ENCODE measurements at regions not wholly inside any gene's neighbourhood (a gene's known extent, or its start where the extent isn't known, plus 50 kb on each side); places are given as distances from the start of the nearest gene placed in this dataset.
A peak's percentile ranks its signal among the peaks of the same experiment; 100 is the strongest.

- Histone ChIP-seq H3K36me3 (ENCODE audit: control insufficient read depth, insufficient read depth, low read length) (no peaks in the 10 kb centered on the region), H3K27me3 (ENCODE audit: control insufficient read depth, insufficient read depth, low read length) (no peaks in the 10 kb centered on the region), H3K4me3 (ENCODE audit: low read depth, low read length) (no peak overlapping the region)
- CTCF ChIA-PET: interaction anchor here (1.7 kb wide), 1 partner anchor 11 kb away, joined by 4 read pairs; no protein-coding TSS in a partner anchor
- TF ChIP-seq CTCF (IDR thresholded peaks at IDR 0.05; ENCODE audit: insufficient read depth, low read depth, low read length): no peak
- POLR2A ChIA-PET: no interaction called here
- DNase-seq (ENCODE audit: low read depth): no peak
These were observed 81.9 kb upstream of the AKT3 start for GRCh38 chr1:243931957-243932356.

DNA sequence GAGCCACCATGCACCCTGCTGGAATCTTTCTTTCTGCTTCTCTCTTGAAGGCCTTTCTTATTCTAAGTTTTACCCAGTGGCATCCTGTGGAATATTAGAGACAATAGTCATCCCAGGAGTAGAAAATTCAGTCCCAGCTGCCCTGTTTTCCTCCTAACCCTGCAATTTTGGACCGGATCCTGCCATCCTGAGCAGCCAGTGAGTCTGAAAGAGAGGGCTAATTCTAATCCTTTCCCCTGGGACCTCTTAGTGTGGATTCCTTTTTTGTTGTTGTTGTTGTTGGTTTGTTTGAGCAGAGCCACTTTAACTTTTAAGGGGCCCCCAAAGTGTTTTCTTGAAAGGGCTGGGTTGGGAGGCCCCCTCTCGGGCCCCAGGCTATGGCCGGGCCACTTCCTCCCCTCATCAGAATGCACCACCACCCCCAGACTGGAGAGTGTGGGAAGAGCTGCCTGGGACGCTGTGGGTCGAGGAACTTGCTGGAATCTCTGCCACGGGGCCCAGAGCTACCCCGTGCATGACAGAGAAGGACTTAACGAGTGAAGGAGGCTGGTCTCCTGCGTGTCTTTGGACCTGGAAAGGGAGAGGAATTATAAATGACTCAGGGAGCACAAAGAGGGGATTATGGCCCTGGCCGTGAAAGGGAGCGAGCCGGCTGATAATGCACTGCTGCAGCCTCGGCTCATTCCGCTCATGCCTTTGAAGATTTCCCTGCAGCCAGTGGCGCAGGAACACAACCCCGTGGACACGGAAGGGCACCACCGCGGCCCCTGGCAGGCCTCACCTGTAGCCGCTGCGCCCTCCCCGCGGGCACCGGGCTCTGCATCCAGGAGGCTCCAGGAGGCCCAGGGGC is 81.0 kb upstream of the AKT3 start:
- DNase-seq (ENCODE audit: low read depth): no peak
- H3K4me3 ChIP-seq (ENCODE audit: low read depth, low read length): no peak overlapping the region
- ChIA-PET POLR2A (no interaction called here), CTCF (interaction anchor here (1.7 kb wide), 1 partner anchor 12 kb away, joined by 4 read pairs; no protein-coding TSS in a partner anchor)
- no peaks in the 10 kb centered on the region for H3K36me3 ChIP-seq (ENCODE audit: control insufficient read depth, insufficient read depth, low read length)
- no peaks in the 10 kb centered on the region for H3K27me3 ChIP-seq (ENCODE audit: control insufficient read depth, insufficient read depth, low read length)
- no peak for TF ChIP-seq CTCF (IDR thresholded peaks at IDR 0.05; ENCODE audit: insufficient read depth, low read depth, low read length)

DNA sequence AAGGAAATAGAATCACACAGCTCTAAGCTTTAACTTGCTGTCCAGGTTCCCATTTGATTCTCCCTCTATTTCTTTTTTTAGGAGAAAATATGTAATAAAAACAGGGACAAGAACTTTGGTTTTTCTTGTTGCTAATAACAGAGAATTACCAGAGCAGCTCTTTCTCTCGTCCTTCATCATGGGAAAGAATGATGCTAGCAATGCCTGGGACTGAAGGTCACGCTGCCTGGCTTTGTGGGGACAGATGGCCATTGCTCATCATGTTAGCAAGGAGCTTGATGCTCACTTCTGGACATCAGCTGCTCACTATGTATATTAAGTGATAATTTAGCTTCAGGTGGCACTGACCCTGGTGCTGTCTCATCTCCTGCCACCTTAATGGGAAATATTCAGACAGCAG is 77.3 kb upstream of the AKT3 start:
- CTCF ChIA-PET: no interaction called here
- no peak overlapping the region for H3K4me3 ChIP-seq (ENCODE audit: low read depth, low read length)
- POLR2A ChIA-PET: no interaction called here
- no peak for DNase-seq (ENCODE audit: low read depth)
- TF ChIP-seq CTCF (IDR thresholded peaks at IDR 0.05; ENCODE audit: insufficient read depth, low read depth, low read length): no peak
- H3K27me3 ChIP-seq (ENCODE audit: control insufficient read depth, insufficient read depth, low read length): no peaks in the 10 kb centered on the region
- H3K36me3 ChIP-seq (ENCODE audit: control insufficient read depth, insufficient read depth, low read length): no peaks in the 10 kb centered on the region

- CTCF ChIA-PET: interaction anchor here (0.6 kb wide), 1 partner anchor 119 kb away, joined by 3 read pairs; no protein-coding TSS in a partner anchor
- DNase-seq (ENCODE audit: low read depth): peak; percentile 77
- POLR2A ChIA-PET: interaction anchor here (0.6 kb wide), 2 partner anchors 129 to 181 kb away, joined by 5 to 6 read pairs; no protein-coding TSS in a partner anchor
- Histone ChIP-seq H3K27me3 (ENCODE audit: control insufficient read depth, insufficient read depth, low read length) (no peaks in the 10 kb centered on the region), H3K36me3 (ENCODE audit: control insufficient read depth, insufficient read depth, low read length) (no peaks in the 10 kb centered on the region), H3K4me3 (ENCODE audit: low read depth, low read length) (no peak overlapping the region)
- no peak for TF ChIP-seq CTCF (IDR thresholded peaks at IDR 0.05; ENCODE audit: insufficient read depth, low read depth, low read length)
These were observed 76.8 kb upstream of the AKT3 start for GRCh38 chr1:243926803-243927245.

GRCh38 chr1:243926299-243926698 is 76.3 kb upstream of the AKT3 start:
- TF ChIP-seq CTCF (IDR thresholded peaks at IDR 0.05; ENCODE audit: insufficient read depth, low read depth, low read length): no peak
- ChIA-PET CTCF (interaction anchor here (0.6 kb wide), 1 partner anchor 119 kb away, joined by 3 read pairs; no protein-coding TSS in a partner anchor), POLR2A (interaction anchor here (0.6 kb wide), 2 partner anchors 130 to 181 kb away, joined by 5 to 6 read pairs; no protein-coding TSS in a partner anchor)
- no peak for DNase-seq (ENCODE audit: low read depth)
- Histone ChIP-seq H3K4me3 (ENCODE audit: low read depth, low read length) (no peak overlapping the region), H3K36me3 (ENCODE audit: control insufficient read depth, insufficient read depth, low read length) (no peaks in the 10 kb centered on the region), H3K27me3 (ENCODE audit: control insufficient read depth, insufficient read depth, low read length) (no peaks in the 10 kb centered on the region)

Data from BJ (cell line).